HG03520 (cell line): ENCODE measurements at regions not wholly inside any gene's neighbourhood (a gene's known extent, or its start where the extent isn't known, plus 50 kb on each side); places are given as distances from the start of the nearest gene placed in this dataset.

Experiments
- ATAC-seq: cut with Tn5 transposase; IDR thresholded peaks from one replicate; pipeline ENCODE4 v1.9.1; 2021; ENCODE audit warnings: mild to moderate bottlenecking, moderate library complexity; ENCODE audit not compliant: unreplicated experiment

DNA sequence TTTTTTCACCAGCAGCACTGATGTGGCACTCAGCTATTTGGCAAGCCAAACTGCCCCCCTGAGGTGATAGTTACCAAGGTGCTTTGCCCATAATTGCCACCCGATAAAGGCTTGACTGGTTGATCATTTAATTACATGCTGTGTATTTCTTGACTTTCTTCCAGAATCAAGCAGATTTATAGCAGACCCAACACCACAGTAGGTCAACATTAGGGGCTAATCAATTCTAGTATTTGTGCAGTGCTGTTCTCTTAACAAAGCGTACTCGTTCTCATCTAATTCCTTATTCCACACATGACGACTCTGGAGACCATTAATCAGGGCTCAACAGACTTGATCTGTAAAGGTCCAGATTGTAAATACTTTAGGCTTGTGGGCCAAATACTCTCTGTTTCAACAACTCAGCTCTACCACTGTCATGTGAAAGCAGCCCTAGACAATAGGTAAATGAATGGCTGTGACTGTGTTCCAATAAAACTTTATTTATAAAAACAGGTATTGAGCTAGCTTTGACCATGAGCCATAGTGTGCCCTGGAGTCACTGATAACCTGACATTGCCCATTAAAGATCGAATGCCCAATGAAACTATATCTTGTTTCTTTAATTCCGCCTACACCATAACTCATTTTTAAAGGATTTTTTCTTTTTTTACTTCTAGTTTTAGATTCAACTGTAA, 119.1 kb upstream of the TMC3 start:
- ATAC-seq, result no peak

DNA sequence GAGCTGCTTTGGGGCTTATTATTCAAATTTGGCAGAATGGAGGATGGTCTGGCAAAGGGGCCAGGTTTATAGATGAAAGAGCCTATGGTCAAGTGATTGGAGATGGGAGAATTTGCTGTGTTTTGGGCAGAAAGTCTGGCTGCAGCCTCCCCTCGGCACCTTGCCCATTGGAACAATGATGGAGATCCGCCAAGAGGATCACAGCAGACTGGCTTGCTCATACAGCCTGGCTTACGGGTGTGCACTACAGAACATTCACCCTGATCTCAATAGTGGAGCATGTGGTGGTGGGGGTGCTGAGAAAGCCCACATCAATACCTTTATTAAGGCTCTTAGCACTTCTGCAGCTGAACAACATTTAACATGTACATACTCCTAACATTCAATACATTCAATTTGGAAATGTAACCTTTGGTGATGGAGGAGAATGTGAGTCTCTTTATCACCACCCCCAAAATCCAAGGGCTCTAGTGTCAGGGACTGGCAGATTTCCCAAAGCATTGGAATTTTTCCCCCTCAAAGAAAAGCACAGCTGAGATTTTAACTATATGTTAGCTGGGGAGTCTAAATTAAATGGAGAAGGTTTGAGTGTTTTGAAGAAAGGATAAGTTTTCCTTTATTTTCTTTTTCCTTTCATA, 118.4 kb upstream of the TMC3 start:
- no peak for ATAC-seq

DNA sequence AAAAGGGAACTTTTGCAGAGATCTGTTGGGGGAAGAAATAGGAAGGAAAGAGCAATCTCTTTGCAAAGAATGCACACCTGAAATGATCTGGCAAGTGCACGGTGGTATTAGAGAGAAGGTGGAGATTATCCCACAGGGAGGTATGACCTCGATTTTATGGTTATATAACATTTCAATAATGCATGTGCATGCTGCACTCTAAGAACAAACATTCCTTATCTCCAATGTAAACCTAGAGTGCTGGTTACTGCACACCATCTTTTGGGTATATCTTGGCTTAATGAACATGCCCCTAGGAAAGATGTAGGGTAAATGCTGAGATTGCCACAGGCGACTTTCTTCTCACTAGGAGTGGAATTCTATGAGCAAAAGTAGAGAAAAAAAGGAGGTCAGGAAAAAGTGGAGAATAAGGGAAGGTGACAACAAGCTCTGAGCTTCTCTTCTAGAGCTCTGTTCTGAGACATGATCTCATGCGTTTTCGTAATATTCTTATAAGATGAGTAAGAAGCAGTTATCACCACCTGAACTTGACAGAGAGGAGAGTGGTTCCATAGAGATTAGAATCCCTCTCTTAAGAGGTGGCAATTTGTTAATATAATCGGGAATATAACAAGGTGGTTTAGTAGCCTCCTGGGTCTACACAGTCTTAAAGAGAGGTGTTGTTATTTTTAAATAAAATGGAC, 117.5 kb upstream of the TMC3 start:
- ATAC-seq, result no peak

DNA sequence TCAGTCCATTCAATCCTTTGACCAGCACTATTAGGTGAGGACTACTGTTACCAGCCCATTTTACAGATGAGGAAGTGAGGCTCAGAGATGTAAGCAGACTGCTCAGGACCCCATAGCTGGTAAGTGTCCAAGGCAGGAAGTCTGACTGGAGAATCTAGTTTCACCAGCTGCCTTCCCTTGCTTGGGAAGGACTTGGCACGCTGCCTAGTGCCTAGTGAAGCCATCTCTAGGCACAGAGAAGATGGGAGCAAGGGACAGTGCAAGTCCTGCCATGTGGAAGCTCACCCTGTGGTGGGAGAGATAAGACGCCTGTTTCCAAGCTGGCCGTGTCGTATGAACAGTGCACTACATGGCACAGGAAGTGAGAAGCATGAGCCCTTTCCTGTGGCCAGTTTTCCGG, 111.8 kb upstream of the TMC3 start:
- ATAC-seq, result no peak

DNA sequence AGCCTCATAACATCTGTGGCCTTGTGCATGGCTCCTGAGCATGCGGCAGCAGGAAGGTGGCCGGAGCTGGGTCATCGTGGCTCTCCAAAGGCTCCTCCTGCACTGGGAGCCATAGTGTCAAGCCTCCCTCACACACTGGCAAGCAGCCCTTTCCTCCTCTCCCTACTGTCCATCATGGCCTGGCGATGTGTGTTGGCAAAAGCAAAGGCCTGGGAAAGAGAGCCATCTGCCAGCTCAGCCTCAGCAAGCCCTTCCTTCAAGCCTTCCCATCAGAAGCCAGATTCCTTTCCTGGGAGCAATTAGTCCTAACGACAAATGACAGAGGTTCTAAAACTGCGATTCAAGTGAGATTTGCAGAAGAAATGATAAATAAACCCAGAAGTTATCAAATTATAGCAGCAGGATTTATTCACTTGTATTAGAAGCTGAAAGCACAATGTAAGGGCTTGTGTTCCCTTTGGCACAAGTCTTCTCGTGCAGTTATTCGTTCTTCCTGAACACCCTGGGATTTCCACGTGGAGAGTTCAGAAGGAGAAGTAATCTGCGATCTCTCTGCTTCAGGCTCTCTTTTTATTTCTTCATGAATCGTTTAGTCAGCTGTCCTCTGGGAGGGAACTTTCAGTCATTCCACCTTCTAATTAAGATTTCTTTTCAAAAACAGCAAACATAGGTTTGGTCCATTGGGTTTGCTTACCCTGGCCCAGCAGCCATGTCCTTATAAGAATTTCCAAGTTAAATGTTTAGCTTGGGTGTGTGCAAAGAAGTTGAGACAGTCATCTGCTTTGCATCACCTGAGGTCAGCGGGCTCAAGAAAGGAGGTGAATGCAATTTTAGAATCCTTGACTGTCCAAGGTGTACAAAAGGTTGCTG, 110.3 kb upstream of the TMC3 start:
- no peak for ATAC-seq

DNA sequence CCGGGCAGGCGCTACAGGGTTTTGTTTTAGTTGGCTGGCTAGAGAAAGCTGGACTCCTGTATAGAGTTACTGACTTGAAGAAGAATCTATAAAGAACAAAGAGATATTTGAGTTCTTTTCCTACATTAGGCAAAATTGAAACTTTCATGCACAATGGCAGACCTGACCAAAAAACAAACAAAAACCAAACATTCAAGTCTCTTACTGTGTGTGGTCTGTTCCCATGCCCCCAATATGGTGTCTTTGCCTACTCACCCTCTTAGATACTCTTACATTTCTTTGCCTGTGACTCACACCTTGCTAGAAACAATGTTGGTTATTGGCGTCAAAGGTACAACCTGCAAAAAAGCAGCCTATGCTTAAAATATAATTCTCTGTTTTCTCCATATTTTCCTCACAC, 109.5 kb upstream of the TMC3 start:
- ATAC-seq, result no peak

GRCh38 chr15:81481346-81481745, 107.3 kb upstream of the TMC3 start:
- ATAC-seq, result no peak

DNA sequence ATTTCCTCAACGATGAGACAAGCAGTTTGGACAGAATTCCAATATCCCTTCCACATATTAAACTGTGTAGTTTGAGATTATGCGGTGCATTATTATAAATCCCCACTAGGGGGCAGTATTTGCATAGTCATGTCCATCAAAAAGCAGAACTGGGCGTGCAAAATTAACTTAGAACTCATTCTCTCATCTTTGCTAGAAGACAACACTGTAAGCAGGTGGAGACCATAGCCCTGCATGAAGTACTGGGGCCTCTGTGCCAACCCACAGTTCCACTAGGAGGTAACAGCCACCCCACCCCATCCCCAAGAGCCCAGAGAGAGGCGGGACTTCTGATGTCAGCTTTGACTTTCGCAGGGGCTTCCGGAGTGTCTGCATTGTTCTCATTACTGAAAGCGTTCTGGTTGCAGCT, 106.6 kb upstream of the TMC3 start:
- ATAC-seq, result no peak

DNA sequence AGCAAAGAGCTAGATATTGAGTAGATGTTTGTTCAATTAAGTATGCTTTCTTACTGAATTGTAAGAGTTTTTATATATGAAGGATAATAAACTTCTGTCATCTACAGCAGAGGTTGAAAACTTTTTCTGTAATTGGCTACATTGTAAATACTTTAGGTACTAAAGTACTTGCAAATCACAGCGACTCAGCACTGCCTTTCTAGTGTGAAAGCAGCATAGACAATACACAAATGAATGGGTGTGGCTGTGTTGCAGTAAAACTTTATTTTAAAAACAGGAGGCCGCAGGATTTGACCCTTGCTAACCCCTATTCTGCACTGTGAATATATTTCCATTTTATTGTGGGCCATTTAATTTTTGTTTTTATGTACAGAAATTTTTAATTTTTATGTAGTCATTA, 104.3 kb upstream of the TMC3 start:
- ATAC-seq, result no peak

DNA sequence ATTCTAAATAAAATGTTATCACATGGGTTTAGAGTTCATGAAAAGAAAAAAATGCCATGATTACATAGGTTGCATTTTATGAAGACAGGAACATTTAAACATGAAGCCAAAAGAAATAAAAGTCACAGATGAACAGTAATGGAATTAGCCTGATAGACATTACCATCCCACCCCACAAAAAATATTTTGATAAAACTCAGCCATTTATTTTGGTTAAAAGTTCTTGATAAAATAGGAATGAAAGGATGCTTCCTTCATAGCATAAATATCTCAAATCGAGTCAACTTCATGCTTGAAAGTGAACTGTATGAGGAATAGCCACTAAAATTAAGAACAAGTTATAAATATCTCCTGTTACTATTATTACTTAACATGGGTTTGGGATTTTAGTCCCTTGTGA, 101.9 kb upstream of the TMC3 start:
- no peak for ATAC-seq

GRCh38 chr15:81475471-81475870, 101.5 kb upstream of the TMC3 start:
- ATAC-seq, result no peak

DNA sequence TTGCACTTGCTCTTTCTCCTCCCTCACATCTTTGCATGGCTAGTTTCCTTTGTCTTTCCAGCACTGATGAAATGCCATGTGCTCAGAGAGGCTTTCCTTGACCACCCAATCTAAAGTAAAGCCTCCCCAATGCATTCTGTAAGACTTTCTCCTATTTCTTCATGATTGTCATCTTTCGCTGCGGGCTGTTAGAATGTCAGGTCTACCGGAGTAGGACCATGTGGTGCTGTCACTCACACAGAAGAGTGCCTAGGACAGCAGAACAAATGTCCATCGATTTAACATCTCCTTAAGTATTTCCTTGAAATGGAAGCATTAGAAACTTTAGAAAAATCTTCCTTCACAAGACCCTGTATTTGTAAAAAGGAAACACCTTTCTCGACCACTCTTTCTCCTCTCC, 99.9 kb upstream of the TMC3 start:
- ATAC-seq, result no peak

DNA sequence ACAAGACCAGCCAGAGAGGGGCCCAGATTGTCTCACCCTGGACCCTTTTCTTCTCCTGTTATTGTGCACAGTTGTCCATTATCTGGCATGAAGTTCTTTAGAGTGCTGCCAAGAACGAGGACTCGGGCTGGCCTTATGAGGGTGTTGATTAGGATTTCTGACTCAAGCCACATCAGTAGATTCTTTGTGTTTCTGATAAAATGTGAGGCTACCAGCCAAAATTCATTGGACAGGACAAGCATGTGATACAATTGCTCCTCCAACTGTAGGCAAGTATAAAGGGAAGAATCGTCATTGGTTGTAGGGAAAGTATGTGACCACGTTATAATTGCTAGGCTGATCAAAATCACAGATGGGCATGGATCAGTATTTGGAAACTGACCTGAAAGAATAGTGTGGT, 99.2 kb upstream of the TMC3 start:
- no peak for ATAC-seq

DNA sequence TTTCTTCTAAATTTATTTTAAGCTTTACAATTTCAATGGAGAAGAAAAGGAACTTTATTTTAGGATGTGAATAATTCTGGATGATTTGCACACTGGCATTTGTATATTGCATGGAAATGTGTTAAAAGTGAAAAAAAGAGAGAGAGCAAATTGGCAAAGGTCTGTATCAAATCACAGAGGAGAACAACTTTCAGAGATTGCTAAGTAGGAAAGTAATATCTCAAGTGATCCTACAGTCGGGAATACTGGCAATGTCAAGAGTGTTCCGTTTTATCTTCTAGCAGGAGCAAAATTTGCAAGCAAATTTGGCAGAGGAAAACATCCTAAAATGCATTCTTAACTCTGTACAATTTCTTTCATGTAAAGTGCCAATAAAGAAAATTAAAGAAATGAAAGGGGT, 97.1 kb upstream of the TMC3 start:
- ATAC-seq, result no peak

DNA sequence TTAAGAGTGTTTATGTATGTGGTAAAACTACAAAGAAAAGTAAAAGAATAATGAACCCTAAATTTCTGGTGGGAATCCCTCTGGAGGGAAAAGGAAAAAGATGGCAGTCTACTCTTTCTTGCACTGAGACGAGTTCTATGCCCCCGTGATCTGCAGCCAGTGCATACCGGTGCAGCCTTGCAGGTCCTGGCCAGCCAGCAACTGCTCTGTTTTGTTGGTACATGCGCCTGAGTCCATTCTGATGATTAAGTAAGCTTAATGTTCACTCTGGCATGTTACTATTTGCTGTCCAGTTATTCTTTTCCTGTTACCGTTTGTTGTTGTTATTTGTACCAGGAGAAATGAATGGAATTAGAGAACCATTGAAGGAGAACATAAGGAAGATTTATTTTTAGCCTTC, 95.1 kb upstream of the TMC3 start:
- ATAC-seq, result no peak

DNA sequence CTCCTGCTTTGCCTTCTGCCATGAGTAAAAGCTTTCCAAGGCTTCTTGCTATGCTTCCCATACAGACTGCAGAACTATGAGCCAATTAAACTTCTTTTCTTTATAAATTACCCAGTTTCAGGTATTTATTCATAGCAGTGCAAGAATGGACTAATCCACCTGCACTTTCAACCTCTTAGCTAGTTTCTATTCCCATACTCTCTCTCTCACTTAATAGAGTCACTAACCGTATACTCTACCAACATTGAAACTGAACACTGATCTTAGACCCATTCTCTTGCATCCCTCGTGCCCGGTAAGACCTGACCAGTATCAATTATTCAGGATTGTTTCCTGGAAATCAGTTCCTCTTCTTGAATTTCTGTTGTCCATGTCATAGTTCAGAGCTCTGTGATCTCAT, 92.7 kb upstream of the TMC3 start:
- ATAC-seq, result no peak

- ATAC-seq, result no peak
These were observed 80.0 kb upstream of the TMC3 start for GRCh38 chr15:81454024-81454423.

DNA sequence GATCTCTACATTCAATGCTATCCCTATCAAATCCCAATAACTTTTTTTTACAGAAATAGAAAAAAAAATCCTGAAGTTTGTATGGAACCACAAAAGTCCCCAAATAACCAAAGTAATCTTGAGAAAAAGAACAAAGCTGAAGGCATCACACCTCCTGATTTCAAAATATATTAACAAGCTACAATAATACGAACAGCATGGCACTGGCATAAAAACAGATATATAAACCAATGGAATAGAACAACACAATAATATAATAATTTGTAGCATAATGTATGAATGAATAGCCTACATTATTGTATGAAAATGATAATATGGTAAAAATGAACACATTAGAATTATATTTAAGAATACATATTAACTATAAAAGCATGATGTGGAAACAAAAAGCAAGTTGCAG, 76.7 kb upstream of the TMC3 start:
- no peak for ATAC-seq

DNA sequence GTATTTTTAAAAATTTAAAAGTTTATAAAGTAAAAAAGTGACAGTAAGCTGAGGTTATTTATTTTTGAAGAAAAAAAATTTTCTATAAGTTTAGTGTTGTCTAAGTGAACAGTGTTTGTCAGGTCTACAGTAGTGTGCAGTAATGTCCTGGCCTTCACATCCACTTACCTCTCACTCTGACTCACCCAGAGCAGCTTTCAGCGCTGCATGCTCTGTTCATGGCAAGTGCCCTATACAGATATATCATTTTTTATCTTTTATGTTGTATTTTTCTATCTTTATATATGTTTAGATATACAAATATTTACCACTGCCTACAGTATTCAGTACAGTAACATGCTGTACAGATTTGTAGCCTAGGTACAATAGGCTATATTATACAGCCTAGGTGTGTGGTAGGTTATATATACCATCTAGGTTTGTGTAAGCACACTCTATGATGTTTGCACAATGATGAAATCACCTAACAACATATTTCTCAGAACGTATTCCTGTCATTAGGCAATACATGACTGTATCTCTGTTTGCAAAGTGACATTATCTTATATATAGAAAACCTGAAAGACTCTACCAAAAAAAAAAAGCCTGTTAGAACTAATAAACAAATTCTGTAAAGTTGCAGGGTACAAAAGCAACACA, 75.9 kb upstream of the TMC3 start:
- no peak for ATAC-seq

DNA sequence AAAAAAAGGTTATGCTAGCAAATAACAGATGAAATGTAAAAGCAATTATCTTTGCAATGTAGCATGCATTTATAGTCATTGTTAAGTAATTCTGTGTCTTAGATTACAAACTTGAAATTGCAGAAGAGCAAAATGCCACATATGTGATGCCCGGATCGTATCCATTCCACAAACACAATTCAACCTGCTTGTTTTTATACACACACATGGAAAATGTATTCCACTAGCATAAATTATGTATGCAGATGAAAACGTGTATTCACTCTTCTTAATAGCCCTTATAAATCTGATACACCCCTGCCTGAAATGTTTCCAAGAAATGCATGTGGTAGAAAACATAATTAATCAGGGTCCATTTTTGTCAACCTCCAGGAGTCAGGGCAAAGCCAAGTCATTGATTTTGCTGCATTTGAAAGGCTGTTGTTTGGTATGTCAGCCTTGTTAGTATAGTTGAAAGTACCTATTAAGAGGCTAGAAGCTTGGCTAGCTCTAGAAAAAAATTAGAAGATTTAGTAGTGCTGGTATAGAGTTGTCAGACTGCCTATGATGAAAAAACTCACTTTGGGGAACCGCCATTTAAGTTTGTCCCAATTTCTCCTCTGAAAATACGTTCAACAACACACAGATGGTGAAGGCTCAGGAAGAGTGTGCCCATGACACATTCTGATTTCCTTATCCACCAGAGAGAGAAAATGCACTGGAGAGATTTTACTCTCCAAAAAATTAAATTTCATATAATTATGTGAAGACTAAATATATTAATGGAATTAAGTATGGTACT, 69.2 kb upstream of the TMC3 start:
- ATAC-seq, result no peak
